SK-N-SH treated with all-trans-retinoic acid at 6 μM for 48 hours (cell line): ENCODE measurements at regions not wholly inside any gene's neighbourhood (a gene's known extent, or its start where the extent isn't known, plus 50 kb on each side); places are given as distances from the start of the nearest gene placed in this dataset.

ENCODE experiments used
- ARNTL ChIP-seq: fragments of 450-650 bp; formaldehyde crosslinking; IDR thresholded peaks from 2 replicates; pipeline ENCODE4 v1.5.0; 2020; ENCODE audit warnings: low read depth, mild to moderate bottlenecking, moderate library complexity, borderline replicate concordance
- CSRNP3 ChIP-seq: fragments of 250-450 bp; sonication (Bioruptor Pico); IDR thresholded peaks from 2 replicates; pipeline ENCODE4 v1.5.1; 2021; ENCODE audit warnings: mild to moderate bottlenecking, moderate library complexity
- PATZ1 ChIP-seq: fragments of 250-450 bp; sonication (Bioruptor Pico); IDR thresholded peaks from 2 replicates; pipeline ENCODE4 v1.8.0; 2020; ENCODE audit warnings: mild to moderate bottlenecking, moderate library complexity, borderline replicate concordance
- RARB ChIP-seq: fragments of 250-450 bp; sonication (Bioruptor Pico); IDR thresholded peaks from 2 replicates; pipeline ENCODE4 v1.8.0; 2021; ENCODE audit warnings: mild to moderate bottlenecking, moderate library complexity
- SNAI2 ChIP-seq: fragments of 250-450 bp; sonication (Bioruptor Pico); IDR thresholded peaks from 2 replicates; pipeline ENCODE4 v1.5.0; 2020; ENCODE audit warnings: mild to moderate bottlenecking, moderate library complexity
- TSHZ2 ChIP-seq: fragments of 250-450 bp; sonication (Bioruptor Pico); IDR thresholded peaks from 2 replicates; pipeline ENCODE4 v1.5.0; 2020; ENCODE audit warnings: mild to moderate bottlenecking, moderate library complexity

GRCh38 chr3:72559385-72559784 lies 288.9 kb downstream of the SHQ1 start:
- no peak for TF ChIP-seq ARNTL (CRISPR knock-in tag)
- no peak for TF ChIP-seq CSRNP3
- TF ChIP-seq PATZ1 (CRISPR knock-in tag), result no peak
- no peak for TF ChIP-seq TSHZ2 (CRISPR knock-in tag)
- no peak for TF ChIP-seq RARB (CRISPR knock-in tag)
- no peak for TF ChIP-seq SNAI2 (CRISPR knock-in tag)
